ENCODE measurements at regions not wholly inside any gene's neighbourhood (a gene's known extent, or its start where the extent isn't known, plus 50 kb on each side); places are given as distances from the start of the nearest gene placed in this dataset.
"Not testable (repeated sequence)": the region's sequence is repeated elsewhere in the genome, so short reads cannot be mapped to it uniquely, and the experiment has no call there.

DNA sequence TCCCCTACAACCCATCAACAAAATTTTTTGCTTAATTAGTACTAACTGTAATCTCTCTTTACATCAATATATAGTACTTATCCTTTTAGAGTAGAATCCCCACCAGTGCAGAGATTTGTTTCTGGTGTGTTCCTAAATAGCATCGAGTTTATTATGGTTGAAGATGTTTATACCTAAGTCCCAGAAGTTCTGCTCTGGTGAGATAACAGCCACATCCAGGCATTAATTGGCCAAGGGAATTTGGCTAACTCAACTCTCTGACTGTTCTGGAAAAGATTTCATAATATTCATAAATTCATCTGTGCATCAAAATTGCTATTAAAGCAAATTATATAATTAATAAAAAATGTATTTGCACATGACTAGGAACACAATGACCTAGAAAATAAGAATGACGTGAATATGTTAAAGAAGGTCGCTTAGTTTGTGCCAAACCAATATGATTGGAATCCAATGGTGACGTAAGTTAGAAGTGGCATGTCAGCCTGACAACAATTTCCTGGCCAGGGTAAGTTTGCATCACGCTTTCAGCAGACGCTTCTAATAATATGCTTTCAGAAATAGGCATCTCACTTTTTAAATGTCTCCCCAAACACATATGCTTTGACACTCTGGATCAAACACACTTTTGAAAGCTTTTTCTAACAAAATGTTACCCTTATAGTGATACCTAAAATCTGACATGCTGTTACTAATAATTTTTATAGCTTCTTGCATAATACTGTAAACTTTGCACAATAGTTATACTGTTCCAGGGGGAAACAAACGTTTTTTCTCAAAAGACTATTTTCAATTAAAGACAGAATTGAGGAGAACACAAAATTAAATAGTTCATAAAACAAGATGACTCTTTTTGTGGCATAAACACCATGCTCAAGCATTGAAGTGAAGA lies 236.7 kb downstream of the TENT5A start:
- H3K4me3 ChIP-seq (ENCODE audit: low read depth in 1 of 2, low read length in 1 of 2) = no peak overlapping the region
- TF ChIP-seq, protein P1, sequence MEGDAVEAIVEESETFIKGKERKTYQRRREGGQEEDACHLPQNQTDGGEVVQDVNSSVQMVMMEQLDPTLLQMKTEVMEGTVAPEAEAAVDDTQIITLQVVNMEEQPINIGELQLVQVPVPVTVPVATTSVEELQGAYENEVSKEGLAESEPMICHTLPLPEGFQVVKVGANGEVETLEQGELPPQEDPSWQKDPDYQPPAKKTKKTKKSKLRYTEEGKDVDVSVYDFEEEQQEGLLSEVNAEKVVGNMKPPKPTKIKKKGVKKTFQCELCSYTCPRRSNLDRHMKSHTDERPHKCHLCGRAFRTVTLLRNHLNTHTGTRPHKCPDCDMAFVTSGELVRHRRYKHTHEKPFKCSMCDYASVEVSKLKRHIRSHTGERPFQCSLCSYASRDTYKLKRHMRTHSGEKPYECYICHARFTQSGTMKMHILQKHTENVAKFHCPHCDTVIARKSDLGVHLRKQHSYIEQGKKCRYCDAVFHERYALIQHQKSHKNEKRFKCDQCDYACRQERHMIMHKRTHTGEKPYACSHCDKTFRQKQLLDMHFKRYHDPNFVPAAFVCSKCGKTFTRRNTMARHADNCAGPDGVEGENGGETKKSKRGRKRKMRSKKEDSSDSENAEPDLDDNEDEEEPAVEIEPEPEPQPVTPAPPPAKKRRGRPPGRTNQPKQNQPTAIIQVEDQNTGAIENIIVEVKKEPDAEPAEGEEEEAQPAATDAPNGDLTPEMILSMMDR (IDR thresholded peaks at IDR 0.05) = no peak
- no peaks in the 10 kb centered on the region for H3K9me3 ChIP-seq
- no peaks in the 10 kb centered on the region for H3K4me1 ChIP-seq (ENCODE audit: control insufficient read depth in 1 of 2, insufficient read depth in 1 of 2, low read depth in 1 of 2, low read length in 1 of 2)
- no peak overlapping the region for H3K27ac ChIP-seq
- no peaks in the 10 kb centered on the region for H3K27me3 ChIP-seq
- no peaks in the 10 kb centered on the region for H3K36me3 ChIP-seq

DNA sequence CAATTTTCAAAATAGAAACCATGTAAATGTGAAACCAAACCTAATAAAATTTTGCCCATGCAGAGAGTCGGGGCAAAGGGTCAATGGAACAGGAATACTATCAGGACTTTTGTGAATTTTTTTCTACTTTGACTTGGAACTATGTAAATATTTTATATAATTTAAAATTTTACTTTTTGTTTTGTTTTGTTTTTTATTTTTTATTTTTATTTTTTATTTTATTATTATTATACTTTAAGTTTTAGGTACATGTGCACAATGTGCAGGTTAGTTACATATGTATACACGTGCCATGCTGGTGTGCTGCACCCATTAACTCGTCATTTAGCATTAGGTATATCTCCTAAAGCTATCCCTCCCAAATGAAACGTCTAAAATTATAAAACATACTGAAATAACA lies 238.3 kb downstream of the TENT5A start:
- H3K4me1 ChIP-seq (ENCODE audit: control insufficient read depth in 1 of 2, insufficient read depth in 1 of 2, low read depth in 1 of 2, low read length in 1 of 2); H3K4me3 ChIP-seq (ENCODE audit: low read depth in 1 of 2, low read length in 1 of 2); H3K36me3 ChIP-seq; H3K9me3 ChIP-seq; H3K27ac ChIP-seq; H3K27me3 ChIP-seq: not testable (repeated sequence)

DNA sequence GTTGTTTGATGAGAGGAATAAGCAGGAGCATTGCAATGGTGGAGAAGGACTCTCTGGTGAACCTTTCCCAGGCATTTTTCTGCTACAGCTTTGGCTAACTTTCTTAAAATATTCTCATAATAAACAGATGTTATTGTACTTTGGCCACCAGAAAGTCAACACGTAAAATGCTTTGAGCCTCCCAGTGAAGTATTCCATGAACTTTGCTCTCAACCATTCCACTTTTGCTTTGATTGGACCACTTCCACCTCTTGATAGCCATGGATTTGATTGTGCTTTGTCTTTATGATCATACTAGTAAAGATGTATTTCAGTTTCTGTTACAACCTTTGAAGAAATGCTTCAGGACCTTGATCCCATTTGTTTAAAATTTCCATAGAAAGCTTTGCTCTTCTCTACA lies 241.1 kb downstream of the TENT5A start:
- Histone ChIP-seq H3K27ac (no peak overlapping the region), H3K27me3 (no peaks in the 10 kb centered on the region)

DNA sequence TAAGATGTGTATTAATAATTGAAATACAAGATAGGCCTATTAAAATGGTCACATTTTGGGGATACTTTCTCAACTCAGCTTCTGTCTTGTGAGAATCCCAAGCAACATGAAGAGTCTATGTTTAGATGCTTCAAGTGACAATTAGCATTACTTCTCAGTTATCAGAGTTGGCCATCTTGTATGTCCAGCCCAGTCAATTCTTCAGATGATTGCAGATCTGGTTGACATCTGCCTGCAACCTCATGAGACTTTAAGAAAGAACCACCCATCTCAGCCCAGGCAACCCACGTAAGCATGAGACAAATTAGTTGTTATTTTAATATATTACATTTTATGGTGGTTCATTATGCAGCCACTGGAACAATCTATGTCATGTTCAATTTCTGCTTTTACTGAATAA lies 256.5 kb downstream of the TENT5A start:
- TF ChIP-seq, protein P1 (IDR thresholded peaks at IDR 0.05) = no peak
- H3K4me3 ChIP-seq (ENCODE audit: low read depth in 1 of 2, low read length in 1 of 2) = no peak overlapping the region
- H3K4me1 ChIP-seq (ENCODE audit: control insufficient read depth in 1 of 2, insufficient read depth in 1 of 2, low read depth in 1 of 2, low read length in 1 of 2) = no peaks in the 10 kb centered on the region
- H3K36me3 ChIP-seq = no peaks in the 10 kb centered on the region
- no peaks in the 10 kb centered on the region for H3K9me3 ChIP-seq
- no peaks in the 10 kb centered on the region for H3K27me3 ChIP-seq
- no peak overlapping the region for H3K27ac ChIP-seq

More for the DNA sequence above, 241.1 kb downstream of the TENT5A start:
- Histone ChIP-seq H3K4me3 (ENCODE audit: low read depth in 1 of 2, low read length in 1 of 2) (no peak overlapping the region), H3K9me3 (no peaks in the 10 kb centered on the region), H3K36me3 (no peaks in the 10 kb centered on the region), H3K4me1 (ENCODE audit: control insufficient read depth in 1 of 2, insufficient read depth in 1 of 2, low read depth in 1 of 2, low read length in 1 of 2) (no peaks in the 10 kb centered on the region)
- TF ChIP-seq, protein P1 (IDR thresholded peaks at IDR 0.05) = no peak

DNA sequence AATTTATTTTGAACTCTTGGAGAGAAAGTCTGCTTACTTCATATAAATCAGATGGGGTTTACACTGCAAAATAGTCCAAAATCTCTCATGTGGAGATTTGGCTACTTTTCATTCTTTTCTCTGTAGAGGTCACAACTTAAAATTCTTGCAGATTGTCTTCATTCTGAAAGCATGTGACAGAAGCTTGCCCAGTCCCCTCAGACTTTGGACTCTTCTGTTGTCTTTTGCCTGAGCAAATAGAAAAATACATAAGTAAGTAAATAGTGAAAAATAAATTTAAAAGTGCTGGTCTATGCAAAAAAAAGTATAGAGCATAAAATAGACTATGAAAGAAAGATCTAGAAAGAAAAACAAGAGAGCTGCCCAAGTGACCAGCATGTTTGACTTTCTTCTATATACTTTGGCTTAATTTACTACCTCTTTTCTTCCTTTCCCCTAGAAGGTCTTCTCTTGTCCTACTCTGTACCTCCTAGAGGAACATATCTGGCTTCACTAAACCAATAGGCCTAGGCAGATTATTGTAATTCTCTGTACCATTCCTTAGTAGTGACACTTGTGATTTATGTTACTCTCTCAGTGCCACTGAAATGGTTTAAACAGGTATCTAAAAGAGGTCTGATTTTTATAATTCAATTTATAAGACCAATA lies 260.9 kb downstream of the TENT5A start:
- H3K27me3 ChIP-seq = no peaks in the 10 kb centered on the region
- TF ChIP-seq, protein P1 (IDR thresholded peaks at IDR 0.05) = no peak
- H3K36me3 ChIP-seq = no peaks in the 10 kb centered on the region
- no peaks in the 10 kb centered on the region for H3K4me1 ChIP-seq (ENCODE audit: control insufficient read depth in 1 of 2, insufficient read depth in 1 of 2, low read depth in 1 of 2, low read length in 1 of 2)
- no peak overlapping the region for H3K27ac ChIP-seq
- H3K4me3 ChIP-seq (ENCODE audit: low read depth in 1 of 2, low read length in 1 of 2) = no peak overlapping the region
- H3K9me3 ChIP-seq = no peaks in the 10 kb centered on the region

DNA sequence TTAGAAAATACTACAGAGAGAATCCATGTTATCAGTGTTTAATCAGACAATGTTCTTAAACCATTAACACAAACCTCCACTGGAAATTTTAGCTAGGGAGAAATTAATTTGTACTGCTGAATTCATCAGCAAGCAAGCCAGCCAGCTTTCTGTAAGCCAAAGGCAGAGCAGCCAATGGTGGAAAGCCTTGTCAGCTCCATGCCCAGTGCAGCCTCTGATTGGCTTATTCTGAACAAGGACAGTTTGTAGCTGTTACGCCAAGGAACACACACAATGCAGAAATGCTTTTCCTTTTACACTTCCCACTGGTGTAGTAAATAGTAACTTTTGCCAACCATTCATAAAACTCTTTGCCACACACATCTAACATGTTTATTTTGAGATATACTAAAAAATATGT lies 265.0 kb downstream of the TENT5A start:
- no peak overlapping the region for H3K27ac ChIP-seq
- H3K36me3 ChIP-seq = no peaks in the 10 kb centered on the region
- no peak overlapping the region for H3K4me3 ChIP-seq (ENCODE audit: low read depth in 1 of 2, low read length in 1 of 2)
- TF ChIP-seq, protein P1 (IDR thresholded peaks at IDR 0.05) = no peak
- no peaks in the 10 kb centered on the region for H3K27me3 ChIP-seq
- H3K9me3 ChIP-seq = no peaks in the 10 kb centered on the region
- no peaks in the 10 kb centered on the region for H3K4me1 ChIP-seq (ENCODE audit: control insufficient read depth in 1 of 2, insufficient read depth in 1 of 2, low read depth in 1 of 2, low read length in 1 of 2)

Measured in neutrophil (primary cell).